GM19438 (cell line): ENCODE measurements at regions not wholly inside any gene's neighbourhood (a gene's known extent, or its start where the extent isn't known, plus 50 kb on each side); places are given as distances from the start of the nearest gene placed in this dataset.
A peak's percentile ranks its signal among the peaks of the same experiment; 100 is the strongest.
"Not testable (repeated sequence)": the region's sequence is repeated elsewhere in the genome, so short reads cannot be mapped to it uniquely, and the experiment has no call there.

Experiments
- ATAC-seq: cut with Tn5 transposase; IDR thresholded peaks from one replicate; pipeline ENCODE4 v1.9.1; 2021; ENCODE audit warnings: low read depth; ENCODE audit not compliant: unreplicated experiment

DNA sequence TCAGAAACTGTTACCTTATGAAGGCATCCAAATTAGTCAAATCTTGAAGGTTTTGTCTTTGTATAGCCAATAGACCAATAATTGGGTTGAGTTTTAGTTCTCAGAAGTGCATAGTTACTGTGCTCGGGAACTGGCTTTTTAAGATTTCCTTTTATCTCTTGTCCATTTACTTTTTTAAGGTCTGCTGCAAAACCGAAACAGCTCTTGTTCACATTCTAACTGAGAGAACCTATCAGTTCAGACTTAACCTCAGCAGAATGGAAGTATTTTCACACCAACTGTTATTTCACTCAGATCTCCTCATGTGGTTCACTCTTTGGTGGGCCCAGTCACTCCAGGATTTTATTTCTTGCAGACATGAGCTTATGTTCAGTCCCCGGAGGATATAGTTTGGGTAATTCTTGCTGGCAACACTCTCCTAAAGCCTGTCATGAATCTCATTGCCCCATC is 55.5 kb downstream of the TPBG start:
- peak; percentile 59 for ATAC-seq

DNA sequence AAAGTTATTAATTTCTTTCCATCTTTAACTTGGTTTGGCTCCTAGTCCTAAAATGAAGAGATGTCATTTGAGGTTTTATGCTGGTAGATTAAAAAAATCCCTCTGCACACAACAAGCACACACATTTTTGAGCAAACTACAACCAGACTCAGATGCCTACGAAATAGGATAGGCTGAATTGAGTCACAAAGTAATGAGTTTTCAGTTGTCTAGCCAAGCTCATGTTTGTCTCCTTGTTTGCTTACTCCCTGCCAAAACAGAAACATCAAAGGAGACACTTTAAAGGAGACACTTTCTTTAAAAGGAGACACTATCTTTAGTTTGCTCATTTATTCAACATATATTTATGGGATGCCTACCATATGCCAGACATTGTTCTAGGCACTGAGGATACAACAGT is 56.2 kb downstream of the TPBG start:
- no peak for ATAC-seq

DNA sequence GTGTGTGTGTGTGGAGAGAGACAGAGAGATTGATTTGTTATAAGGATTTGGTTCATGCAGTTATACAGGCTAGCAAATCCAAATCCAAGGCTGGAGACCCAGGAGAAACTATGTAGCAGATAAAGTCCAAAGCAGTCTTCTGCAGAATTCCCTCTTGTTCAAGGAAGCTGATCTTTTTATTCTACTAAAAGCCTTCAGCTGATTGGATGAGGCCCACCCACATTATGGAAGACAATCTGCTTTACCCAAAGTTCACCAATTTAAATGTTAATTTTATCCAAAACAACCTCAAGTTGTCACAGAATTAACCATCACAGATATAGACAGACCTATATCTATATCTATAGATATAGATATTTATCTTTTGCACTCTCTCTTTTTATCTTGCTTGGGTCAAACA is 67.0 kb downstream of the TPBG start:
- ATAC-seq = no peak

DNA sequence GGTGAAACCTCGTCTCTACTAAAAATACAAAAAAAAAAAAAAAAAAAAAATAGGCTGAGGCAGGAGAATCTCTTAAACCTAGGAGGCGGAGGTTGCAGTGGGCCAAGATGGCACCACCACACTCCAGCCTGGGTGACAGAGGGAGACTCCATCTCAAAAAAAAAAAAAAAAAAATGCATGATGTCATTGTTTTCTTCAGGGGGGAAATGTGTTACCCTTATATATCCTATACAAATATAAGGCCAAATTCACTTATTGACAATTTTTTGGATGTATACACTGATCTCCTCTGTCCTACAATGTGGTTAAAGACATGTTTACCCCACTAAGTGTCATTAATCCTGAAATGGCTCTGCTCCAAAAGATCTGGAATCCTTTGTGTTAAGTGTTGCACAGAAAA is 73.1 kb downstream of the TPBG start:
- ATAC-seq = no peak

DNA sequence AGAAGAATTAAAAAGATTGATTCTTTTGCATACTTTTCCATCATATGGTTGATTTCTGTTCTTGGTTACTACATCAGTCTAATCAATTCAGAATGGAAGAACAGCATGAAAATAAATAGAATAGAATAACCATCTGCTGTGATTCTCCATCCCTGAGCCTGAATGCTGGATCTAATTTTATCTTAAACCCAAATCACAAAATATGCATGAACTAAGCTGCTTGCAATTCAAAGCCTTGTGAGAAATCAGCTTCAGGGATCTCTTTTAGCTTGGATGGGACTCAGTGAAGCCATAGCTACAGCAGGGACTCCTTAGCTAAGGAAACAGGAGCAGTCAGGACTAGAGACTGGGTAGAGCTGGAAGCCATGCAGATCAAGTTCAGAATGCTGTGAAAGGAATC is 74.1 kb downstream of the TPBG start:
- no peak for ATAC-seq

DNA sequence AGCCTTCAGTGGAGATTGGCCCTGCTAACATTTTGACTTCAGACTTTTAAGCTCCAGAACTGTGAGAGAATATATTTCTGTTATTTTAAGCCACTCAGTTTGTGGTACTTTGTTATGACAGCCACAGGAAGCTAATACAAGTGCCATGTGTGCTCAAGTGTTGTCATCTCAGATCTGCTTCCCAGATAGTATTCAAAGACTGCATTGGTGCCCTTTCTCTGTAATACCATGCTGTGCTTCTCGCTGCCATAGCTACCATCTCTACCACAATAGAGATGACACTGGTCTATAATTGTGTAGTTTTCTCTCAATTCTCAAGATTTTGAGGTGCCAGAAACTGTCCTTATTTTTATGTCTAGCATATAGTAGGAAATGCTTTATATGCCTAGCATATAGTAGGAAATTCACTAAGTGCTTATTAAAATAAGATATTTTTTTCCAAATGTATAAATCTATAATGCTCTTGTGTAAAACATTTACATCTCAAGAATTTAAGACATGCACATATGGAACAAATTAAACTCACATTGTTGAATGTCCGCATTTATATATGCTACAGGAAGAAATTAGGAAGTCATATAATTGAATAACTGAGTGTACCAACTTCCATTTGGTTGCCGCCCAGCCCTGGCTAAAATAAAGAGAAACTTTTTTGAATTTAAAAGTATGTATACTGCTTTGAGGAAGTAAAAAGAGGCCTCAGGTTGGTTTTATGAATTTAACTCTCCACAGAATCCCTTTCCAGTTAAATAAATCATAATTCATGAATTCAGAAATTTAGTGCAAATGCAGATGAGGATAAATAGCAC is 77.6 kb downstream of the TPBG start:
- no peak for ATAC-seq

DNA sequence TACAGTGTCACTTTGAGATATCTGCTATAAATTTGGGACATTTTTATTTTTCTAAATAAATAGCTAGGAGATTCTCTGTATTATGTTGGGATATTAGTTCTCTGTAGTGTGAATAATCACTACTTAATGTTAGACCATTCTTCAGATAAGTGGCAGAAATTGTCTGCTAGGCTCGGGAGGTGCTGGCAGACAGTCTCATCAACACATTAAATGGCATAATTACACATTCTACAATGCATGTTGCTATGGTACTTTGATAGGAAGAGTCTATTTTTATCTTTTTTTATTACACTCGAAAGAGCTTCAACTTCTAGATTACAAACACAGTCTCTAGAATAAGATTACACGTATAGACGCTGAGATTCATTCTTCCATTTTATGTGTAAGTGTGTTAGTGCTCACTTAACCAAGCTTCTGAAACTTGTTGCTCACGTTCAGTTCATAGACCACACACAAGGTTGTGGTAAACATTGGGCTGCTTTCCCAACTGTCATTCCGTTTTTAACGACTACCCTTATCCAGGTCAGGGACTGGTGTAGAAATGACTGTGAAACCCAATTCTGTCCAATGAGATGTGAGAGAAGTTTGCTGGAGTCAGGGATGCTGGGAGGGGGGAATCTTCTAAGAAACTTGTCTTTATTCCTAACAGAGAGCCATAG is 78.6 kb downstream of the TPBG start:
- no peak for ATAC-seq

DNA sequence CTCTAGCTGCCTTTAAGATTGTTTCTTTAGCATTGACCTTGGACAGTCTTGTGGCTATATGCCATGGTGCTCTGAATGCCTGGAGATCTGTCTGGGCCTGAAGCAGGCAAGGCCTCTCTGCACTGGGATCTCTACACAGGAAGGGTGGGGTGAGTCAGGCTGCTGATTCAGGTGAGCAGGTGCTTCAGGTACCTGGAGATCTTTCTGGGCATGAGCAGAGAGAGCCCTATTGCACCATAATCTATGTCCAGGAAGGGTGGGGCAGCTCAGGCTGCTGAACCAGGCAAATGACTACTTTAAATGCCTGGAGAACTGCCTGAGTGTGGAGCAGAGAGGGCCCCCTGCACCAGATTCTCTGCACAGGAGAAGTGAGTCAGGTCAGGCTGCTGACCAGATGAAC is 94.5 kb downstream of the TPBG start:
- ATAC-seq = no peak

DNA sequence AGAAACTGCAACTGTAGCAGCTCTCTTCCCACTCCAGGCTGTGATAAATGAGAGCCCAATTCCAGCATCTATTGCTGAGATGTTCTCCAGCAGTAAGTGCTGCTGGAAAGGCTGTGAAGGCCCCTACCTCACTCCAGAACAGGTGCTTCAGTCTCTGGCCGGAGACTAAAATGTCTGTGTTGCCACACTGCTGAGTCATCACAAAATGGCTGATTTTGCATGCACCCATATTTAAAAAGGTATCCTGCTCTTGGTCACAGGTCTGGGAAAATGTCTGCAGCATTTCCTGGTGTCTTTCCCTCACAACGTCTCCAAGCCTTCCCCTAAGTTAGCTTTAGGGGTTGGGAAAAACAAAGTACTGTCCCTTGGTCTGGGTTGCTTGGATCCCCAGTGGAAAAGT is 95.1 kb downstream of the TPBG start:
- ATAC-seq = no peak

DNA sequence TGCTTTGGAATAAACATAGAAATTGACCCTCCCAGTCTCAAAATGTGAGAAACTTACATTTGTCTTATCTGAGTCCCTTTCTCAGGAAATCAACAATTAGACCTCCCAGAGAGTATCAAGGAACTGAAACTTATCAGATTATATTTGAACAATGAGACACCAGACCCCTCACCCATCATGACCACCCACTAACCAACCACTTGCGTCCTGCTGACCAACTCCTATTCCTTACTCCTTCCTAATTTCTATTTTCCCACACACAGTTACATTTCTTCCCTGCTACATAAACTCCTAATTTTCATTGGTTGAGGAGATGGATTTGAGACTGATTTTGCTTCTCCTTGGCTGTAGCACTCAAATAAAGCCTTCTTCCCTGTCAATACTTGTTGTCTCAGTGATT is 97.9 kb downstream of the TPBG start:
- ATAC-seq = no peak

DNA sequence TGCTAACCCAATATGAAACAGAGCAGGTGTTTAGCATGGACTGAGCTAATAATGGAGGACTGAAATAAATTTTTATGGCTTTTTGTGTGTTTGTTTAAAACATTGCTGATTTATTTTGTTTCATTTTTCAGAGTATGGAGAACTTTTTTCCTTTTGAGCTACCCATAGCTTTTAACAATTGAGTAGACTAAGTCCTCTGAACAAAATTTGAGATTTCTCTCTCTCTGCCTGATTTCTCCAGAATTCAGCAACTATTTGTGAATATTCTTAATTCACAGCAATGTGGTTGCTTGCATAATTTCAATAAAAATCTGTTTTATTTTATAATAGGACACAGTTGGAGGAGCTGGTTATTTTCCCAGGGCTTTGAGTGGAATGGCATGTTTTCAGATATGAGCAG is 103.7 kb downstream of the TPBG start:
- no peak for ATAC-seq

DNA sequence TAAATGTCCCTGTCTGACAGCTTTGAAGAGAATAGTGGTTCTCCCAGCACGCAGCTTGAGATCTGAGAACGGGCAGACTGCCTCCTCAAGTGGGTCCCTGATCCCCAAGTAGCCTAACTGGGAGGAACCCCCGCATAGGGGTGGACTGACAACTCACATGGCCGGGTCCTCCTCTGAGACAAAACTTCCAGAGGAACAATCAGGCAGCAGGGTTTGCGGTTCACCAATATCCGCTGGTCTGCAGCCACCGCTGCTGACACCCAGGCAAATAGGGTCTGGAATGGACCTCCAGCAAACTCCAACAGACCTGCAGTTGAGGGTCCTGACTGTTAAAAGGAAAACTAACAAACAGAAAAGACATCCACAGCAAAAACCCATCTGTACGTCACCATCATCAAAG is 106.5 kb downstream of the TPBG start:
- not testable (repeated sequence) for ATAC-seq

DNA sequence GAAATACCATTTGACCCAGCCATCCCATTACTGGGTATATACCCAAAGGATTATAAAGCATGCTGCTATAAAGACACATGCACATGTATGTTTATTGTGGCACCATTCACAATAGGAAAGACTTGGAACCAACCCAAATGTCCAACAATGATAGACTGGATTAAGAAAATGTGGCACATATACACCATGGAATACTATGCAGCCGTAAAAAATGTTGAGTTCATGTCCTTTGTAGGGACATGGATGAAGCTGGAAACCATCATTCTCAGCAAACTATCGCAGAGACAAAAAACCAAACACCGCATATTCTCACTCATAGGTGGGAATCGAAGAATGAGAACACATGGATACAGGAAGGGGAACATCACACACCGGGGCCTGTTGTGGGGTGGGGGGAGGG is 111.5 kb downstream of the TPBG start:
- ATAC-seq = not testable (repeated sequence)

DNA sequence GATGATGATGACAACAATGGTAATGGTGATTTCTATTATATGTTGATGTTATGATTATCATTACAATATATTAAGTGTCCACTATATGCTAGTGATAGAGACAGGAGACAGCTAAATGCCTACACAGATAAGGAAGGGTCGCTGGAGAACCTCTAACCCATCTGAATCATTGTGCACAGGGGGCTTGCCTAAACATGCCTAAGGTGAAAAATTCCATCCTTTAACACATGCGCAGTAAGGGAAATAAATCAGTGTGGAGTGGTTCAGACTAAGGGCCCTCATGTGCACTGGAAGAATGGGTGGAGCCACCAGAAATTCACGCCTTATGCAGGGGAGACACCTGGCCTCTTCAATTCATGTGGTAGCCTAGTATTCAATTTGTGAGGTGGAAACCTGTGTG is 120.4 kb downstream of the TPBG start:
- no peak for ATAC-seq

DNA sequence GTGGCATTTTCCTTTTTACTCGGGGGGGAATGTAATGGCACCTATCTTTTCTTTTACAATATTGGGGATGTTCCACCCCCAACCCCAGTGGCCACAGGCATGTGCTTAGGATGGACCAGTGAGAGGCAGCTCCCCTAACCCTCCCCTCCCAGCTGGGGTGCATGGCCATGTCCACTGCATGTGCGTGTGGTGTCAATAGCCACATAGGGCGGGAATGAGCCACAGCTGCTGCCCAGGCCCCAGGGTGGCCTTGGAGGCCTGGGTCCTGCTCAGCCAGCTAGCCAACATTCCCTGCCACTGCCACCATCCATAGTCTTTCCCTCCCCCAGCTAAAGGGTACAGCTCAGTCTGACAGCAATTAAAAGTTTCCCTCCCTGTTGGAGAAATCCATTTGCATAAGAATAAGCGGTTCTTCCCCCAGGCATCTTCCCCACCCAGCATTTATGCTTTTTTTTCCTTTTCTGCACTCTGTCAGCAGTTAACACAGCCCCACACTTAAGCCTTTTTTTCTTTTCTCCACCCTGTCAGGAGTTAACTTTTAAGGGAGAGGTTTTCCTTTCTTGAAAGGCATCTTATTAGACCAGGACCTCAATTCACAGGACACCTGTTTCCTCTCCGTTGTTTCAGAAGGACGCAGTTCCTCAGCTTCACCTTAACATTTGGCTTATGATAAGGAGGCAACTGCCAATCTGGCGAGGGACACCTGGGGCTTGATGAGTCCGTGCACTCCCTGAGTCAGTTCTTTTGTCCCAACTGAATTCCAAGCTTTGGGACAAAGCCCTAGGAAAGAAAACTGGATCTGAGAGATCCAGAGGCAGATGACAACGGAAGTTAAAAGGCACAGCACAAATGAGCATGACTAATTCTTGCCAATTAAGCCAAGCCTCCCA is 121.4 kb downstream of the TPBG start:
- no peak for ATAC-seq

DNA sequence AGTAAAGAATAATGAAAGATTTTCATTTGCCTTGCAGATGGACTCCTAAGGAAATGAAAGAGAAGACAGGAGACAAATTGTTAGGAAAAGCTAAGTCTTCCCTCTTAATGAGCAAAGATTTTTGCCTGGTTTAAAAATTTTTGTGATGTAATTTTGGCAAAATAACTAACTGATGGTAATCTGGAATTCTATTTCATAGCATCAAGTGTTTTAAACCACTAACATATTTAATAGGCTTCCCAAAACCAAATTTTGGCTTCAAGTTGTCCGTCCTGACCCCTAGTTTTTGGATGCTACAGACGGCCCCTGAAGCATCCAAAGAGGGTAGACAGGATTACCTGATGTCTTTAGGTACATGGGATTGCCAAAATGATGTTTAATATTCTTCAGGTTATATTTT is 124.3 kb downstream of the TPBG start:
- ATAC-seq = no peak

DNA sequence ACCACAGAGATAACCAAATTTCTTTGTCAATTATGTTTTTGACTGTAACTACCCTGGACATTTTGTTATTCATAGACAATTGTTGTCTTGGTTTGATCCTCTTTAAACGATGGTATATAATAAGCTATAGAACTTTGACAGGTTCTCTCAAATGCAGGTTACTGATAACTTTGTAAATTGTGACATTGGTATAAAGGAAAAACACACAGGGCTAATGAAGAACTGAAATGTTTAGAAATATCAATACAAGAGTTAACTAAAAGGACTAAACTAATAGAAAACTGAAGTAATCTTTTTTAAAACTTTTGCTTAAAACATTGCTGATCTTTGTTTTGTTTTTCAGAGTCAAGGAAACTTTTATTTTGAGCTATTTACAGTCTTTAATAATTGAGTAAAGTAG is 124.8 kb downstream of the TPBG start:
- ATAC-seq = no peak

DNA sequence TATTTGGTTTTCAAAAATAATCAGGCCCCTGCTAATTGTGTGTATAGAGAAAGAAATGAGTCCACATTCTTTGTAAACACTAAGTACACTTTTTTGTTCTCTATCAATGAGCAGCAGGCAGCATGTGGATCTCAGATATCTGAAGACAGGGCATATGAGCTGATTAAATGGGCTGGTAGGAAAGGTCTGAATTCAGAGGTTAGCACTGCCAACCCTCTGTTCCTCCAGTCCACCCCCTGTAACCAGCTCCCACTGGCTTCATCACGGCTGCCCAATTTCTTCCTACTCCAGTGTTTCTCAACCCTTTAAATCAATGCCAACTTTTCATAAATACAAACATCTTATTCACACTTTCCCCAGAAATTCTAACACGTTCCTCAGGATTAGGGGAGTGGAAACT is 128.5 kb downstream of the TPBG start:
- no peak for ATAC-seq

DNA sequence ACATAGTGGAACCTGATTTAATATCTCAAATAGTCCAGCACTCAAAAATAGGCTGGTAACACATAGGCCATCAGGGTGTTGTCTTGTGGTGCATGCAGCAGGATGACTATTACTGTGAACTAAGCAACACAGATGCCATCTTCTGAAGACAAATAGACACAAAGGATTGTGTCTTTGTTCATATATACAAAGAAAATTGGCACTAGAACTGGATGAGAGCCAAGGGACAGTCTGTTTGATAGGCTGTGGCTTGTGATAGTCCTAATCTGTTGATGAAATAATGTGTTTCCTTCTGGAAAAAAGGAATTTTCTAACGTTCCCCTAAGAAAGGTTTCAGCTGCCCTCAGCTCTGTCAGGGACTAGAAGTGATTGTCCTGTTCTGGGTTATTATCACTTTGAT is 129.8 kb downstream of the TPBG start:
- ATAC-seq = no peak

DNA sequence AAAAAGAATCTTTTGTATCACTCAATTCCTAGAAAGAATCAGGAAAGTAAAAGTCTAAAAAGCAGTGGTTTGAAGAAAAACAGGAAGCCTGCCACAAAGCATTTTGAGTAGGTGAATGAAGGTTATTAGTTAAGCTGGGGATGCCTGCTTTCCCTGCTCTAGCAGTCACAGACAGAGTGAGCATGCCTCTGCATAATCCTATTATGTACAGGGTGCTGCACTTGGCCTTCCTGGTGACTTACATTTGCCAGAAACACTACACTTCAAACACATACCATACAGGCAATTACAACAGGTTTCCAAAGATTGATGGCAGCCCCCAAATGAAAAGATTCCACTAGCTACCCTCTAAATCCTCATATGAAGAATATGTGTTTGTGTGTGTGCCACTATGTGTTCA is 130.8 kb downstream of the TPBG start:
- ATAC-seq = no peak

DNA sequence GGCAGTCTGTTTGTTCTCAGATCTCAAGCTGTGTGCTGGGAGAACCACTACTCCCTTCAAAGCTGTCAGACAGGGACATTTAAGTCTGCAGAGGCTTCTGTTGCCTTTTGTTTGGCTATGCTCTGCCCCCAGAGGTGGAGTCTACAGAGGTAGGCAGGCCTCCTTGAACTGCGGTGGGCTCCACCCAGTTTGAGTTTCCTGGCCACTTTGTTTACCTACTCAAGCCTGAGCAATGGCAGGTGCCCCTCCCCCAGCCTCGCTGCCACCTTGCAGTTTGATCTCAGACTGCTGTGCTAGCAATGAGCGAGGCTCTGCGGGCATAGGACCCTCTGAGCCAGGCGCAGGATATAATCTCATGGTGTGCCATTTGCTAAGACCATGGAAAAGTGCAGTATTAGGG is 138.3 kb downstream of the TPBG start:
- not testable (repeated sequence) for ATAC-seq
